Neural cell (in vitro differentiated cells): ENCODE measurements at regions not wholly inside any gene's neighbourhood (a gene's known extent, or its start where the extent isn't known, plus 50 kb on each side); places are given as distances from the start of the nearest gene placed in this dataset.

Experiments
- H2AFZ ChIP-seq: fragments of 200-600, 300-800 bp; sonication (generic), shearing (Covaris generic); 2 replicates; pipeline ENCODE4 v1.6.0; 2014; ENCODE audit warnings: low read depth, mild to moderate bottlenecking, antibody characterized with exemption, low read length, moderate library complexity
- H3F3A ChIP-seq: fragments of 200-600 bp; shearing (Covaris generic); 2 replicates; pipeline ENCODE4 v1.6.1; 2016; ENCODE audit warnings: mild to moderate bottlenecking, moderate library complexity, mixed read lengths, antibody characterized with exemption, low read length; ENCODE audit not compliant: insufficient read depth, poor library complexity, severe bottlenecking
- H3K27ac ChIP-seq: fragments of 200-600, 300-800 bp; sonication (generic), shearing (Covaris generic); 2 replicates; pipeline ENCODE4 v1.5.1; 2014; ENCODE audit warnings: mild to moderate bottlenecking, low read length, moderate library complexity
- H3K27me3 ChIP-seq: fragments of 300-800, 200-600 bp; sonication (generic), shearing (Covaris generic); 2 replicates; pipeline ENCODE4 v1.6.0; 2014; ENCODE audit warnings: mild to moderate bottlenecking, low read depth, low read length, moderate library complexity; ENCODE audit not compliant: insufficient read depth
- H3K36me3 ChIP-seq: fragments of 300-800, 200-600 bp; sonication (generic), shearing (Covaris generic); 2 replicates; pipeline ENCODE4 v1.5.1; 2014; ENCODE audit warnings: mild to moderate bottlenecking, antibody characterized with exemption, low read length, moderate library complexity; ENCODE audit not compliant: insufficient read depth
- H3K4me2 ChIP-seq: fragments of 300-800, 200-600 bp; sonication (generic), shearing (Covaris generic); 2 replicates; pipeline ENCODE4 v1.6.0; 2014; ENCODE audit warnings: mild to moderate bottlenecking, low read length
- H3K4me3 ChIP-seq: fragments of 300-800, 200-600 bp; sonication (generic), shearing (Covaris generic); 2 replicates; pipeline ENCODE4 v1.5.1; 2014; ENCODE audit warnings: mild to moderate bottlenecking, low read length, moderate library complexity
- H3K79me2 ChIP-seq: fragments of 200-600 bp; shearing (Covaris generic); replicated peaks from 2 replicates; pipeline ENCODE4 v1.6.0; 2014; ENCODE audit warnings: mild to moderate bottlenecking, low read length, moderate library complexity; ENCODE audit not compliant: insufficient read depth
- H3K9ac ChIP-seq: fragments of 300-800, 200-600 bp; sonication (generic), shearing (Covaris generic); 2 replicates; pipeline ENCODE4 v1.6.1; 2016; ENCODE audit warnings: mild to moderate bottlenecking, low read length, mixed read lengths
- H3K9me2 ChIP-seq: fragments of 200-600 bp; shearing (Covaris generic); 2 replicates; pipeline ENCODE4 v1.6.1; 2016; ENCODE audit warnings: mild to moderate bottlenecking, low read length, mixed read lengths; ENCODE audit not compliant: insufficient read depth
- H3K9me3 ChIP-seq: fragments of 200-600, 300-800 bp; sonication (generic), shearing (Covaris generic); 2 replicates; pipeline ENCODE4 v1.6.1; 2016; ENCODE audit warnings: mild to moderate bottlenecking, mixed run types, low read length, moderate library complexity, mixed read lengths
- H4K20me1 ChIP-seq: fragments of 200-600 bp; shearing (Covaris generic); 2 replicates; pipeline ENCODE4 v1.6.1; 2016; ENCODE audit warnings: mild to moderate bottlenecking, mixed run types; ENCODE audit not compliant: insufficient read depth
- CTCF ChIP-seq: fragments of 450-650 bp; IDR thresholded peaks from 2 replicates; pipeline ENCODE4 v1.5.1; 2014; ENCODE audit warnings: antibody characterized with exemption, mild to moderate bottlenecking, moderate library complexity; ENCODE audit not compliant: poor library complexity, severe bottlenecking
- EP300 ChIP-seq: fragments of 450-650 bp; conservative IDR thresholded peaks from 2 replicates; pipeline ENCODE4 v1.6.1; 2014; ENCODE audit warnings: antibody characterized with exemption, mild to moderate bottlenecking, moderate library complexity; ENCODE audit not compliant: poor library complexity, severe bottlenecking
- EZH2 ChIP-seq: fragments of 200-600, 300-800 bp; shearing (Covaris generic), sonication (generic); IDR thresholded peaks from 2 replicates; pipeline ENCODE4 v1.6.1; 2014; ENCODE audit warnings: antibody characterized with exemption, low read length, borderline replicate concordance, mild to moderate bottlenecking; ENCODE audit not compliant: insufficient read depth, poor library complexity, severe bottlenecking
- MXI1 ChIP-seq: fragments of 450-650 bp; conservative IDR thresholded peaks from 2 replicates; pipeline ENCODE4 v1.6.1; 2014; ENCODE audit warnings: antibody characterized with exemption, mild to moderate bottlenecking; ENCODE audit not compliant: poor library complexity, severe bottlenecking
- POLR2AphosphoS5 ChIP-seq: IDR thresholded peaks from 2 replicates; pipeline ENCODE4 v1.6.1; 2012
- RAD21 ChIP-seq: fragments of 450-650 bp; conservative IDR thresholded peaks from 2 replicates; pipeline ENCODE4 v1.6.1; 2014; ENCODE audit warnings: antibody characterized with exemption, mild to moderate bottlenecking, moderate library complexity
- REST ChIP-seq: IDR thresholded peaks from 2 replicates; pipeline ENCODE4 v1.6.1; 2012; ENCODE audit warnings: borderline replicate concordance
- SMC3 ChIP-seq: fragments of 450-650 bp; conservative IDR thresholded peaks from 2 replicates; pipeline ENCODE4 v1.6.1; 2014; ENCODE audit warnings: antibody characterized with exemption, mild to moderate bottlenecking, moderate library complexity; ENCODE audit not compliant: poor library complexity
- TAF1 ChIP-seq: IDR thresholded peaks from 2 replicates; pipeline ENCODE4 v1.6.1; 2012; ENCODE audit warnings: low read depth

- H3K9ac ChIP-seq, result no peak overlapping the region
- no peak overlapping the region for H2AFZ ChIP-seq
- H3K9me2 ChIP-seq, result no peaks in the 10 kb centered on the region
- H3K4me2 ChIP-seq, result no peak overlapping the region
- H3F3A ChIP-seq, result no peaks in the 10 kb centered on the region
- no peaks in the 10 kb centered on the region for H3K79me2 ChIP-seq
- TF ChIP-seq CTCF (no peak), SMC3 (no peak), TAF1 (no peak), EZH2 (no peak), REST (no peak)
- H4K20me1 ChIP-seq, result no peaks in the 10 kb centered on the region
- H3K4me3 ChIP-seq, result no peak overlapping the region
- H3K36me3 ChIP-seq, result no peaks in the 10 kb centered on the region
- no peaks in the 10 kb centered on the region for H3K9me3 ChIP-seq
- no peaks in the 10 kb centered on the region for H3K27me3 ChIP-seq
- H3K27ac ChIP-seq, result no peak overlapping the region
Measured at GRCh38 chr2:147173189-147173581, 671.6 kb upstream of the ACVR2A start.

- no peaks in the 10 kb centered on the region for H3F3A ChIP-seq
- H3K36me3 ChIP-seq, result no peaks in the 10 kb centered on the region
- H2AFZ ChIP-seq, result no peak overlapping the region
- H3K27ac ChIP-seq, result no peak overlapping the region
- H3K79me2 ChIP-seq, result no peaks in the 10 kb centered on the region
- no peak overlapping the region for H3K4me2 ChIP-seq
- H3K4me3 ChIP-seq, result no peak overlapping the region
- TF ChIP-seq SMC3 (no peak), POLR2AphosphoS5 (no peak), EZH2 (no peak)
- H3K9me2 ChIP-seq, result no peaks in the 10 kb centered on the region
- H3K9ac ChIP-seq, result no peak overlapping the region
- no peaks in the 10 kb centered on the region for H4K20me1 ChIP-seq
- H3K9me3 ChIP-seq, result no peaks in the 10 kb centered on the region
- no peaks in the 10 kb centered on the region for H3K27me3 ChIP-seq
Measured at GRCh38 chr2:147172493-147173188, 672.2 kb upstream of the ACVR2A start.

GRCh38 chr2:147171941-147172340 is 672.9 kb upstream of the ACVR2A start:
- Histone ChIP-seq H3F3A (no peaks in the 10 kb centered on the region), H4K20me1 (no peaks in the 10 kb centered on the region), H3K4me2 (no peak overlapping the region), H3K9ac (no peak overlapping the region), H2AFZ (no peak overlapping the region), H3K4me3 (no peak overlapping the region), H3K27ac (no peak overlapping the region), H3K9me2 (no peaks in the 10 kb centered on the region), H3K9me3 (no peaks in the 10 kb centered on the region), H3K27me3 (no peaks in the 10 kb centered on the region), H3K79me2 (no peaks in the 10 kb centered on the region), H3K36me3 (no peaks in the 10 kb centered on the region)
- no peak for TF ChIP-seq SMC3
- TF ChIP-seq CTCF, result no peak
- no peak for TF ChIP-seq TAF1
- TF ChIP-seq MXI1, result no peak
- TF ChIP-seq REST, result no peak
- no peak for TF ChIP-seq EP300
- TF ChIP-seq RAD21, result no peak
- no peak for TF ChIP-seq EZH2
- no peak for TF ChIP-seq POLR2AphosphoS5
